Left lobe of liver (tissue), 2 donors: ENCODE measurements at regions not wholly inside any gene's neighbourhood (a gene's known extent, or its start where the extent isn't known, plus 50 kb on each side); places are given as distances from the start of the nearest gene placed in this dataset.
A peak's percentile ranks its signal among the peaks of the same experiment; 100 is the strongest.
"Not testable (repeated sequence)": the region's sequence is repeated elsewhere in the genome, so short reads cannot be mapped to it uniquely, and the experiment has no call there.

Experiments used
- ATAC-seq: fragments of 200-7000 bp; cut with Tn5 transposase; one replicate; pipeline ENCODE4 v1.9.1; 2020; ENCODE audit warnings: mild to moderate bottlenecking, moderate library complexity
- DNase-seq: peaks from one replicate; pipeline ENCODE4 v3.0.0-alpha.2; 2020; ENCODE audit warnings: low spot score
- donor health status: DM: no; HTN: no; CAD: no; lungs with moderate emphysema.
- donor health status: DM: no; HTN: yes; CAD: no.

DNA sequence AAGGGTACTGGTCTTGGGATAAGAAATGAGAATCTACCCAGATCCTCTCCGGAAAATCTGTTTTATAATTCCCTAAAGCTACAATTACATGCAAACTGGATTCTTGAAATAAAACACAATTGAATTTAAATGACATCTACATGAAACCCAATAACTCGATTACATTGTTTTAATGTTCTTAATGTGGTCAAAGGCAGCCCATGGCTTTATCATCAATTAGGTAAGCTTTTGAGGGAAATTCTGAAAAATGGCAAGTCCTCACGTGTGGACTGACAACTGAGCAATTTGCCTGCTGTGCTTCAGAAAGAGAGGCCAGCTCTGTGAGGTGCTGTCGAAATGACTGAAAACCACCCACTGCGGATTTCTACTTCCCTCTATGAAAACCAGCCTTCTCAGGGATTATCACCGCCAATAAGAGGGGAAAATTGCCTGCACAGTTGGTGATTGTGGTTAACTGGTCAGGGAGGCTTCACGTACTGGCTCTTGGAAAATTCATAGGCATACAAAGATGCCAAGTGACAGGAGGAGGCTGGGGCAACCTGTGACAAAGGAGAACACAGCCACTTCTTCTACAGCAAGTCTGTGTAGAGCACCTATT, 200.8 kb upstream of the SLCO3A1 start:
- ATAC-seq (no peak), DNase-seq (no peak)

GRCh38 chr15:91655563-91656290, 197.8 kb upstream of the SLCO3A1 start:
- ATAC-seq, DNase-seq: not testable (repeated sequence)

- DNase-seq (no peak), ATAC-seq (no peak)
Observed at GRCh38 chr15:91660174-91660649, 193.3 kb upstream of the SLCO3A1 start.

DNA sequence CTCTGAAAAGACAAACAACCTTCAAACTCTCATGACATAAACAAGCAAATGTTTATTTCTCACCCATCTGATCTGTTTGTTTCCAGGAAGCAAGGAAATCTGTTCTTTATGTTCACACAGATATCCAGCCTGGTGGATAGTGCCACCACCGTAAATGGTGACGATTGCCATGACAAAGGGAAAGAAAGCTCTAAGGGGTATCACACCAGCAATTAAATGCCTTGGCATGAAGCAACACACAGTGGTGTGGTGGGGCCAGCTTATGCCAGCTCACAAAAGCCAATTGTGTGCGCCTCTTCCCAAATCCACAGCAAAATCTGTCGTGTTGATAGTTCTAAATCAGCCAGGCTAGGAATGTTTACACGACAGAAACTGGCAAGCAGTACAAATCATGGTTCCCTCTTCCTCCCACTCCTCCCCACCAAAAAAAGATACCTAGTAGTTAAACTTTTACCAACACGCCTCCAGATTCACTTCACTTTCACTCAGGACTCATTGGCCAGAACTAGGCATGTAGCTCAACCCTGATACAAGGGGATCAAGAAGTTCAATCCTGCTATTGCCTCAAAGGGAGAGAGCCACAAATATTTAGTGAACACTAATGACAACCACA, 189.2 kb upstream of the SLCO3A1 start:
- peak; percentile 67 for DNase-seq
- ATAC-seq, result peak; percentile 91

- ATAC-seq (no peak), DNase-seq (no peak)
Observed at GRCh38 chr15:91665212-91665611, 188.3 kb upstream of the SLCO3A1 start.

GRCh38 chr15:91668370-91668769, 185.1 kb upstream of the SLCO3A1 start:
- no peak for DNase-seq
- ATAC-seq, result no peak

DNA sequence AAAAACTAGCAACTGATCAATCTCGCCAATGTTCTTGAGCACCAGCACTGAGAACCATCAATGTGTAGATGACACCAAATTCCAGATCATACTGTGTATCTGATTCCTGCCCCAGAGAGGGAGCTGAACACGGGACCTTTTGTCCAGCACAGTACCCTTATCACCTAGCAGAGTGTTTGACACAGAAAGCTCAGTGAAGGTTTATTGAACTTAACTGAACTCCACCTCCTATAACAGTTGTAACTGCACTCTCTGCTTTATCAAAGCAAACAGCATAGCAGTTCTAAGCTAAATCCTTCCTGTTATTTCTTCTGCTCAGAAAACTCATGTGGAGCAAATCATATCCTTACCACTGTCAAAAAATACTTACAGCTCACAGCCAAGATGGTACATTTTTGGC, 183.4 kb upstream of the SLCO3A1 start:
- ATAC-seq (peak; percentile 89), DNase-seq (no peak)

- DNase-seq (no peak), ATAC-seq (no peak)
Observed at GRCh38 chr15:91678003-91678402, 175.5 kb upstream of the SLCO3A1 start.

DNA sequence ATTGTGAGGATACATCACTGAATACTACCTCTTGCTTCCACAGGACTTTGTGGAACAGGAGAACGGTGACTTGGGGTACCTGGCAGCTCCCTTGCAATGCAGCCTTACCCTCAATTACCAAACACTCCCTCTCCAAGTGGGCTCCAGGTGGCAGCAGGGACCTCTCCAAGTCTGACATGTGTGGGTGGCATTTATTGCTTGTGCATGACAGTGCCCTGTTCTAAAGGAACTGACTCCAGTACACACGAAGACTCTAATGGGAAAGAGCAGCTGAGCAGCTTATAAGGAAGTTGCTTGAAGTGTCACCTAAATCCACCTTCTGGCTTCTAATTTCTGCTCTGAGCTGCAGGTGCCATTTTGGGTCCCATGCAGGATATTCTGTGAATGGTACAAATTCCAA, 174.1 kb upstream of the SLCO3A1 start:
- DNase-seq (no peak), ATAC-seq (no peak)

GRCh38 chr15:91685436-91685835, 168.1 kb upstream of the SLCO3A1 start:
- DNase-seq (no peak), ATAC-seq (no peak)

GRCh38 chr15:91688811-91689210, 164.7 kb upstream of the SLCO3A1 start:
- DNase-seq (no peak), ATAC-seq (no peak)

- DNase-seq (no peak), ATAC-seq (peak; percentile 65)
Observed at GRCh38 chr15:91689377-91689776, 164.1 kb upstream of the SLCO3A1 start.

DNA sequence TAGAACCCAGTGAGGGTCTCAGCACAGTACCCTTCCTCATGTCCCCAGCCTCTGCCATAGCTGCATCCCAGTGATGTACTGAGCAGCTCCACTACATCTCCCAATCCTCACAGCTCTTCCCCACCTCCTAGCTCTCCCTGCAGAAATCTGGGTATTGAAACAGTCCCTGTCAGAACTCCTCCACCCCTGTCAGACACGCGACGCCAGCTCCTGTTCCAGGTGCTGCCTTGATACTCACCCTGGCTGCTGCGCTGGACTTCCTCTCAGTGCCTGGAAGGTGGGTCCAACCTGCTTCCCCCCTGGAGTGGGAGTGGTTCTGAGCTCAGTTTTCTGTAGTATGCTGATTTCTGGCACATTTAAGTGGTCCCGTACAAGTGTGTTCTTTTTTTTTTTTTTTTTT, 160.9 kb upstream of the SLCO3A1 start:
- no peak for ATAC-seq
- DNase-seq, result no peak

DNA sequence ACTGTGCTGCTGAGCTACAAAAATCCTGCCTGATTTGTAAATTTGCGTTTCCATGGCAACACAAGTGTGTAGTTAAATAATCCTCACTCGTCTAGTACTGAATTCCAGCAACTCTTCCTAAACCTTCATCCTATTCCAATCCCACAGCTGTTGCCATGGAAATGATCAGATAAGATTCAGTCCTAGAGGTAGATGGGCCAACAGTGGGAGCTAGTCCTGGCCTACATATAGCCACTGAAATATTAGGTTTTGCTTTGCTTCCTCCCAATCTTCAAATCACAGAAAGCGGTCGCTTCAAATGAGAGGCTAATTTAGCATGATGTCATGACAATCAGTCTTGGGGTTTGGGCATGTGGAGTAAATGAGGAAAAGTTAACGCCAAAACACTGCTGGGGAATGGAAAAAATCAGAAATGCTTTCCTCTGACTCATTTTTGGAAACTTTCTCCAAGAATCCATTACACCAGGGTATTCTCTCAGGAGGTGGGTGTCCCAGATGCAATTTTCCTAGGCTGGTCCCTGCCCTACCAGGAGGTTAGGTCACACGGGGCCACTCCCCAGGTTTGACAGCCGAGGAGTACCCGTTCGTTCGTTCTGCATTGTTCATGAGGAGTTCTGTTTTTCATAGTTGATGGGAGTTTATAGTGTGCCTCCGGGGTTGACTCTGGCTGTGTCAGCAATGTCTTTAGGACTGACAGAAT, 159.2 kb upstream of the SLCO3A1 start:
- DNase-seq (no peak), ATAC-seq (peak; percentile 76)

GRCh38 chr15:91694831-91695210, 158.7 kb upstream of the SLCO3A1 start:
- DNase-seq, result peak; percentile 65
- peak; percentile 94 for ATAC-seq

DNA sequence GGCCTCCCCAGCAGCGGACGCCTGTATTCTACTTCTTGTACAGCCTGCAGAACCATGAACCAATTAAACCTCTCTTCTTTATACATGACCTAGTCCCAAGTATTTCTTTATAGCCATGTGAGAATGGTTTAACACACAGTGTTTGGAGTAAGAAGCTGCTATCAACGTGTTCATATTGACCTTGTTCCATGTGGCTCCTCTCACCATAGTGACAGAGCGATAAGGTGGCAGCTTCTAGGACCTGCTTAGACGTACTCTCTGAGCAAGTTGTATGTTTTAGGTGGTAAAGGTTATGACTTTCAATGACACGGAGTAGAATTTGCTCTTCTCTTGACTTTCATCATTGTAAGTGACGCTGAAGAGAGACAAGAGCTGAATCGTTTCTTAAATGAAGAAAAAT, 157.7 kb upstream of the SLCO3A1 start:
- no peak for ATAC-seq
- DNase-seq, result no peak

- no peak for DNase-seq
- ATAC-seq, result no peak
Observed at GRCh38 chr15:91696981-91697380, 156.5 kb upstream of the SLCO3A1 start.

DNA sequence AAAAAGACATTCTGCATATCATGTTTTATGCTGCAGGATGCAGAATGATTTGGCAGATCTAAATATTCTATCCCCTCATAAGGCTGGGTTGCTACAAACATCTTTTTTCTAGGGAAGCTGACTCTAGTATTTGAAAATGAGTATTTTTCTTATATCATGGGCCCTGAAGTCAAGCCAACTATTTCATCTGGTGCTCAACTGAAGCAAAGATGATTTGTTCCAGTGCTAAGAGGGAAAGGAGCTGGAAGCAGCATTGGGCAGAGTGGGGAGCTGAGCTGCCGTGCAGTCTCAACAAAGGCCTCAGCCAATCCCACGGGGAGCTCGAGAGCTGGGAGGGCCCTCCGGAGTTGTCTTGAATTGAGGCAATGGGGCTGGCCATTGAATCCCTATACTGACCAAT, 155.3 kb upstream of the SLCO3A1 start:
- DNase-seq (no peak), ATAC-seq (no peak)

DNA sequence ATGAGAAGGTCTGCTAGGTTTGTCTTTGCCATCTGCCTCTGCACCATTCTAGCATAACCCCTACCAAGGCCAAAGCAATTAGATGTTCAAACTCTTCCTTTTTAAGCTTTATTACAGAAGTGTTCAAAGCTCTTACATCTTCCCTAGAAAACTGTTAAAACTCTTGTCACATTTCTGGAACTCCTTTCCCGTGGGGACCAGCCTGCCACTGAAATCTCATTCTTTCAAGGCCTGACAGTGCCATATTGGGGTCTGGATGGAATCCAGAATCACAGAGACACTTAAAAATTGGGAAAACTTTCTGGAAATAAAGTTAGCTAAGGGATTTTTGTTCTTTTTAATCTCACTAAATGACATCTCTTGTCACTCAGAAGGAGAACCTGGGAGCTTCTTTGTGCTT, 153.8 kb upstream of the SLCO3A1 start:
- ATAC-seq, result no peak
- DNase-seq, result no peak

DNA sequence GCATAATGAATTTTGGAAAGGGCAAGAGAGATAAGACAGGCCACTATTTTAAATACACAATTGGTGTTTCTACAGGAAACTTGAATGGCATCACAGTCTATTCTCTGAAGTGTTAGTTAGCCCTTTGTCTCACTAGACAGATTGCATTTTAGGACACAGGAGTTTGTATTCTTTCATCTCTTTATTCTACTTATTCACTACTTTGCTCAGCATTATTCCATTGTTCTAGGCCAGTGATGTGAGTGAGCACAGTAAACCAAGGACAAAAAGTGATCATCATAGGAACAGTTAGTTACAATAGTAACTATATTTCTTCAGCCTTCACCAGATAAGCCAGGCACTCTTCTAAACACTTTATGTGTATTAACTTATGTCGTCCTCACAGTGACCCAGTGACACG, 150.2 kb upstream of the SLCO3A1 start:
- ATAC-seq (no peak), DNase-seq (no peak)

DNA sequence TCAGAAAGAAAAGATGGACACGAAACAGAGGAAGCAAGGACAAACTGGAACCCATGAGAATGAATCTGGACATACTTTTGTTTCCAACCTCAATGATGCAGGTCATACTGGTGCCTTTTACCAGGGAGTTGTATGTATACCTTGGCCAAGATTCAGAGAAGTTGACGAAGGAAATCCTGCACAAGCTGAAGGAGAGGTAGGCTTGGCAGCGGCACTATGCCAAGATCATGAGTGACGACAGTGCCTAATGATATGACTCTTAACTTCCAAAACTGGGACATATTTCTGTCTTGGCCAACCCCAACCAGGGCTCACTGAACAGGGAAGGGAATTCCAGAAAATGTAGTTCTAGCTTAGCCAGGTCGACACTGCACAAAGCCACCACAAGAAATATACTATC, 149.2 kb upstream of the SLCO3A1 start:
- DNase-seq, result no peak
- ATAC-seq, result no peak
